GM18498 (cell line): ENCODE measurements at regions not wholly inside any gene's neighbourhood (a gene's known extent, or its start where the extent isn't known, plus 50 kb on each side); places are given as distances from the start of the nearest gene placed in this dataset.
A peak's percentile ranks its signal among the peaks of the same experiment; 100 is the strongest.

Experiments used
- ATAC-seq: cut with Tn5 transposase; IDR thresholded peaks from one replicate; pipeline ENCODE4 v1.9.1; 2021; ENCODE audit warnings: mild to moderate bottlenecking, moderate library complexity; ENCODE audit not compliant: unreplicated experiment

GRCh38 chr12:13691598-13691997, 289.8 kb downstream of the GRIN2B start:
- no peak for ATAC-seq

- no peak for ATAC-seq
Observed at GRCh38 chr12:13687633-13688032, 293.8 kb downstream of the GRIN2B start.

- no peak for ATAC-seq
Observed at GRCh38 chr12:13686260-13686659, 295.1 kb downstream of the GRIN2B start.

- no peak for ATAC-seq
Observed at GRCh38 chr12:13680916-13681315, 300.5 kb downstream of the GRIN2B start.

- ATAC-seq: no peak
Observed at GRCh38 chr12:13676880-13677279, 304.5 kb downstream of the GRIN2B start.

GRCh38 chr12:13670285-13670866, 311.0 kb downstream of the GRIN2B start:
- ATAC-seq: no peak

GRCh38 chr12:13668880-13669279, 312.5 kb downstream of the GRIN2B start:
- ATAC-seq: no peak

GRCh38 chr12:13666806-13667205, 314.6 kb downstream of the GRIN2B start:
- no peak for ATAC-seq

GRCh38 chr12:13661005-13661887, 320.2 kb downstream of the GRIN2B start:
- peak; percentile 77 for ATAC-seq

GRCh38 chr12:13654456-13654855, 326.9 kb downstream of the GRIN2B start:
- no peak for ATAC-seq

- ATAC-seq: no peak
Observed at GRCh38 chr12:13652105-13652504, 329.3 kb downstream of the GRIN2B start.

- no peak for ATAC-seq
Observed at GRCh38 chr12:13635709-13636108, 345.7 kb downstream of the GRIN2B start.

GRCh38 chr12:13631873-13632272, 349.5 kb downstream of the GRIN2B start:
- no peak for ATAC-seq

GRCh38 chr12:13630354-13630753, 351.0 kb downstream of the GRIN2B start:
- no peak for ATAC-seq

- ATAC-seq: no peak
Observed at GRCh38 chr12:13628067-13628466, 353.3 kb downstream of the GRIN2B start.

- no peak for ATAC-seq
Observed at GRCh38 chr12:13627536-13627935, 353.9 kb downstream of the GRIN2B start.

- no peak for ATAC-seq
Observed at GRCh38 chr12:13613297-13613696, 368.1 kb downstream of the GRIN2B start.

GRCh38 chr12:13609894-13610679, 371.3 kb downstream of the GRIN2B start:
- ATAC-seq: no peak

- ATAC-seq: no peak
Observed at GRCh38 chr12:13606290-13606689, 375.1 kb downstream of the GRIN2B start.

GRCh38 chr12:13603953-13604352, 377.4 kb downstream of the GRIN2B start:
- ATAC-seq: no peak

- no peak for ATAC-seq
Observed at GRCh38 chr12:13602172-13602571, 379.2 kb downstream of the GRIN2B start.

GRCh38 chr12:13599176-13599575, 382.2 kb downstream of the GRIN2B start:
- no peak for ATAC-seq
